ENCODE measurements at regions not wholly inside any gene's neighbourhood (a gene's known extent, or its start where the extent isn't known, plus 50 kb on each side); places are given as distances from the start of the nearest gene placed in this dataset.

GRCh38 chr7:136256491-136256890 lies 279.3 kb upstream of the MTPN start:
- DNase-seq (ENCODE audit: low read depth in 2 of 2), result no peak

- DNase-seq (ENCODE audit: low read depth in 2 of 2), result no peak
These were observed 277.0 kb upstream of the MTPN start for GRCh38 chr7:136254148-136254547.

- DNase-seq (ENCODE audit: low read depth in 2 of 2), result no peak
These were observed 274.7 kb upstream of the MTPN start for GRCh38 chr7:136251826-136252225.

- no peak for DNase-seq (ENCODE audit: low read depth in 2 of 2)
These were observed 270.1 kb upstream of the MTPN start for GRCh38 chr7:136247211-136247610.

GRCh38 chr7:136245327-136246004 lies 268.3 kb upstream of the MTPN start:
- DNase-seq (ENCODE audit: low read depth in 2 of 2), result no peak

GRCh38 chr7:136234040-136234439 lies 256.9 kb upstream of the MTPN start:
- DNase-seq (ENCODE audit: low read depth in 2 of 2), result no peak

- no peak for DNase-seq (ENCODE audit: low read depth in 2 of 2)
These were observed 253.1 kb upstream of the MTPN start for GRCh38 chr7:136230210-136230609.

- no peak for DNase-seq (ENCODE audit: low read depth in 2 of 2)
These were observed 252.6 kb upstream of the MTPN start for GRCh38 chr7:136229790-136230189.

GRCh38 chr7:136228171-136228570 lies 251.0 kb upstream of the MTPN start:
- DNase-seq (ENCODE audit: low read depth in 2 of 2), result no peak

GRCh38 chr7:136214356-136214755 lies 237.2 kb upstream of the MTPN start:
- DNase-seq (ENCODE audit: low read depth in 2 of 2), result no peak

GRCh38 chr7:136213012-136213411 lies 235.9 kb upstream of the MTPN start:
- DNase-seq (ENCODE audit: low read depth in 2 of 2), result no peak

GRCh38 chr7:136210664-136211063 lies 233.5 kb upstream of the MTPN start:
- no peak for DNase-seq (ENCODE audit: low read depth in 2 of 2)

- DNase-seq (ENCODE audit: low read depth in 2 of 2), result no peak
These were observed 232.9 kb upstream of the MTPN start for GRCh38 chr7:136210079-136210478.

GRCh38 chr7:136205956-136206355 lies 228.8 kb upstream of the MTPN start:
- no peak for DNase-seq (ENCODE audit: low read depth in 2 of 2)

- no peak for DNase-seq (ENCODE audit: low read depth in 2 of 2)
These were observed 221.0 kb upstream of the MTPN start for GRCh38 chr7:136198168-136198567.

GRCh38 chr7:136194878-136195277 lies 217.7 kb upstream of the MTPN start:
- DNase-seq (ENCODE audit: low read depth in 2 of 2), result no peak

- no peak for DNase-seq (ENCODE audit: low read depth in 2 of 2)
These were observed 216.8 kb upstream of the MTPN start for GRCh38 chr7:136193940-136194339.

- no peak for DNase-seq (ENCODE audit: low read depth in 2 of 2)
These were observed 212.4 kb upstream of the MTPN start for GRCh38 chr7:136189506-136189998.

- DNase-seq (ENCODE audit: low read depth in 2 of 2), result no peak
These were observed 209.1 kb upstream of the MTPN start for GRCh38 chr7:136186281-136186680.

- DNase-seq (ENCODE audit: low read depth in 2 of 2), result no peak
These were observed 207.6 kb upstream of the MTPN start for GRCh38 chr7:136184719-136185118.

GRCh38 chr7:136183981-136184380 lies 206.8 kb upstream of the MTPN start:
- no peak for DNase-seq (ENCODE audit: low read depth in 2 of 2)

GRCh38 chr7:136180984-136181383 lies 203.8 kb upstream of the MTPN start:
- no peak for DNase-seq (ENCODE audit: low read depth in 2 of 2)

- no peak for DNase-seq (ENCODE audit: low read depth in 2 of 2)
These were observed 202.9 kb upstream of the MTPN start for GRCh38 chr7:136179851-136180721.

All from stimulated activated CD4-positive, alpha-beta T cell treated with anti-CD3 and anti-CD28 coated beads, Interleukin-4, amount 100 ng/mL, for 48 hours (primary cell).